A549 (cell line): ENCODE measurements at regions not wholly inside any gene's neighbourhood (a gene's known extent, or its start where the extent isn't known, plus 50 kb on each side); places are given as distances from the start of the nearest gene placed in this dataset.

Experiments
- ATAC-seq, 2 experiments: fragments of 200-7000 bp in 1 of 2; fragments of >200 bp in 1 of 2; cut with Nextera tagmentation in 1 of 2; cut with Tn5 transposase in 1 of 2; 3 replicates each; pipeline versions ENCODE4 v1.8.0 to v1.9.1; 2018 to 2020; ENCODE audit warnings: mild to moderate bottlenecking in 1 of 2, moderate library complexity in 1 of 2
- CTCF ChIA-PET: fragments of 300-600 bp; sonication (Branson Sonifier 250); formaldehyde crosslinking; extraction: SDS; loops from one replicate; lab custom pipeline; 2021; ENCODE audit warnings: antibody characterized with exemption, inconsistent platforms; lab: Yijun Ruan, JAX
- POLR2A ChIA-PET: fragments of 350-600 bp; formaldehyde crosslinking; extraction: SDS; loops from one replicate; lab custom pipeline; 2021; ENCODE audit warnings: antibody characterized with exemption, inconsistent platforms; lab: Yijun Ruan, JAX
- DNase-seq, 2 experiments: peaks; one replicate each; pipeline versions ENCODE4 v3.0.0 to v3.0.0-alpha.2; 2011 to 2016; ENCODE audit warnings: low read depth in 1 of 2, low spot score in 1 of 2
- FAIRE-seq: peaks from 2 replicates; lab custom pipeline; 2011; peaks lifted over from hg19 to GRCh38; lab: Jason Lieb, UNC
- H3K27ac ChIP-seq, 2 experiments: fragments of >200 bp; sonication (Bioruptor Twin); formaldehyde crosslinking; 3 replicates each; pipeline ENCODE4 v1.5.1; 2016 to 2017
- H3K4me1 ChIP-seq: fragments of >200 bp; sonication (Bioruptor Twin); formaldehyde crosslinking; 3 replicates; pipeline ENCODE4 v1.6.1; 2016
- H3K4me2 ChIP-seq: fragments of >200 bp; sonication (Bioruptor Twin); formaldehyde crosslinking; 3 replicates; pipeline ENCODE4 v1.6.1; 2016
- H3K4me3 ChIP-seq: fragments of >200 bp; sonication (Bioruptor Twin); formaldehyde crosslinking; 3 replicates; pipeline ENCODE4 v1.5.1; 2016
- H3K9me3 ChIP-seq: fragments of >200 bp; sonication (Bioruptor Twin); formaldehyde crosslinking; 3 replicates; pipeline ENCODE4 v1.6.1; 2016
- BHLHE40 ChIP-seq: IDR thresholded peaks from 2 replicates; pipeline ENCODE4 v1.6.1; 2012; ENCODE audit warnings: low read depth, low read length, inconsistent platforms
- CBX2 ChIP-seq: fragments of 200-600 bp; sonication (generic); IDR thresholded peaks from 2 replicates; pipeline ENCODE4 v1.6.1; 2016; ENCODE audit warnings: low read depth, mild to moderate bottlenecking, borderline replicate concordance
- CBX8 ChIP-seq: fragments of 200-600 bp; sonication (generic); IDR thresholded peaks from 2 replicates; pipeline ENCODE4 v1.6.1; 2016
- CEBPB ChIP-seq, 2 experiments: fragments of >200 bp in 1 of 2; sonication (Bioruptor Twin) in 1 of 2; formaldehyde crosslinking in 1 of 2; IDR thresholded peaks; 2 replicates each; pipeline ENCODE4 v1.6.1; 2012 to 2016
- CHD2 ChIP-seq: fragments of 150-350 bp; IDR thresholded peaks from 2 replicates; pipeline ENCODE4 v1.6.1; 2014; ENCODE audit warnings: low read length; ENCODE audit not compliant: partially characterized antibody
- CTCF ChIP-seq: fragments of >200 bp; sonication (Bioruptor Twin); formaldehyde crosslinking; IDR thresholded peaks from 3 replicates; pipeline ENCODE4 v1.5.1; 2016
- E2F6 ChIP-seq: IDR thresholded peaks from 2 replicates; pipeline ENCODE4 v1.6.1; 2012; ENCODE audit warnings: low read depth, borderline replicate concordance
- EHMT2 ChIP-seq: fragments of 200-600 bp; sonication (generic); IDR thresholded peaks from 2 replicates; pipeline ENCODE4 v1.6.1; 2016; ENCODE audit warnings: antibody characterized with exemption, low read depth, mild to moderate bottlenecking, moderate library complexity
- ELK1 ChIP-seq: fragments of 150-350 bp; IDR thresholded peaks from 2 replicates; pipeline ENCODE4 v1.6.1; 2014; ENCODE audit warnings: low read depth, mild to moderate bottlenecking, low read length
- EP300 ChIP-seq, 2 experiments: fragments of >200 bp; sonication (Bioruptor Twin); formaldehyde crosslinking; IDR thresholded peaks; 2 replicates in 1 of 2; 3 replicates in 1 of 2; pipeline ENCODE4 v1.6.1; 2016 to 2017
- ESRRA ChIP-seq: fragments of 150-350 bp; IDR thresholded peaks from 2 replicates; pipeline ENCODE4 v1.6.1; 2014; ENCODE audit warnings: mild to moderate bottlenecking, low read length, borderline replicate concordance
- FOSB ChIP-seq: fragments of 250-450 bp; sonication (Bioruptor Pico); IDR thresholded peaks from 2 replicates; pipeline ENCODE4 v1.5.0; 2020; ENCODE audit warnings: mild to moderate bottlenecking, moderate library complexity
- HDAC2 ChIP-seq: fragments of 200-600 bp; sonication (generic); IDR thresholded peaks from 2 replicates; pipeline ENCODE4 v1.6.1; 2016
- HEYL ChIP-seq: fragments of 250-450 bp; sonication (Bioruptor Pico); IDR thresholded peaks from 2 replicates; pipeline ENCODE4 v1.8.0; 2021; ENCODE audit warnings: mild to moderate bottlenecking, moderate library complexity
- HOXA7 ChIP-seq: fragments of 250-450 bp; sonication (Bioruptor Pico); IDR thresholded peaks from 2 replicates; pipeline ENCODE4 v1.5.0; 2020; ENCODE audit warnings: mild to moderate bottlenecking, moderate library complexity
- HOXB5 ChIP-seq: fragments of 250-450 bp; sonication (Bioruptor Pico); IDR thresholded peaks from 2 replicates; pipeline ENCODE4 v1.5.0; 2020; ENCODE audit warnings: mild to moderate bottlenecking, moderate library complexity
- JUNB ChIP-seq: fragments of >200 bp; sonication (Bioruptor Twin); formaldehyde crosslinking; IDR thresholded peaks from 2 replicates; pipeline ENCODE4 v1.6.1; 2016
- MAFK ChIP-seq: fragments of 450-650 bp; IDR thresholded peaks from 2 replicates; pipeline ENCODE4 v1.6.1; 2014; ENCODE audit not compliant: partially characterized antibody
- MYC ChIP-seq: IDR thresholded peaks from 2 replicates; pipeline ENCODE4 v1.6.1; 2012; ENCODE audit warnings: mild to moderate bottlenecking, inconsistent platforms, low read length, improper control_type of control experiment, borderline replicate concordance
- NPAS2 ChIP-seq: fragments of 250-450 bp; sonication (Bioruptor Pico); IDR thresholded peaks from 2 replicates; pipeline ENCODE4 v1.8.0; 2022; ENCODE audit warnings: mild to moderate bottlenecking, moderate library complexity, borderline replicate concordance
- PBX3 ChIP-seq: IDR thresholded peaks from 2 replicates; pipeline ENCODE4 v1.6.1; 2012
- POLR2A ChIP-seq: IDR thresholded peaks from 2 replicates; pipeline ENCODE4 v1.6.1; 2012; ENCODE audit warnings: mild to moderate bottlenecking, low read length
- POLR2AphosphoS2 ChIP-seq: conservative IDR thresholded peaks from 2 replicates; pipeline ENCODE4 v1.6.1; 2012; ENCODE audit warnings: low read length, improper control_type of control experiment, inconsistent platforms
- RAD21 ChIP-seq, 2 experiments: fragments of >200 bp in 1 of 2; sonication (Bioruptor Twin) in 1 of 2; formaldehyde crosslinking in 1 of 2; IDR thresholded peaks in 1 of 2; conservative IDR thresholded peaks in 1 of 2; 2 replicates in 1 of 2; 3 replicates in 1 of 2; pipeline ENCODE4 v1.6.1; 2012 to 2018; ENCODE audit warnings: inconsistent platforms in 1 of 2
- RARB ChIP-seq: fragments of 250-450 bp; sonication (Bioruptor Pico); IDR thresholded peaks from 2 replicates; pipeline ENCODE4 v1.8.0; 2021; ENCODE audit warnings: mild to moderate bottlenecking, moderate library complexity
- RCOR1 ChIP-seq: fragments of 150-350 bp; IDR thresholded peaks from 2 replicates; pipeline ENCODE4 v1.6.1; 2014; ENCODE audit warnings: antibody characterized with exemption, low read length, low read depth
- RFX5 ChIP-seq: fragments of 450-650 bp; IDR thresholded peaks from 2 replicates; pipeline ENCODE4 v1.7.1; 2014; ENCODE audit warnings: antibody characterized with exemption, mild to moderate bottlenecking, moderate library complexity
- RNF2 ChIP-seq: fragments of 200-600 bp; sonication (generic); IDR thresholded peaks from 2 replicates; pipeline ENCODE4 v1.6.1; 2016; ENCODE audit warnings: low read depth, mild to moderate bottlenecking, antibody characterized with exemption, moderate library complexity, borderline replicate concordance
- TFCP2L1 ChIP-seq: fragments of 250-450 bp; sonication (Bioruptor Pico); IDR thresholded peaks from 2 replicates; pipeline ENCODE4 v1.5.0; 2021; ENCODE audit warnings: mild to moderate bottlenecking
- TP53 ChIP-seq: fragments of 250-450 bp; sonication (Bioruptor Pico); IDR thresholded peaks from 2 replicates; pipeline ENCODE4 v1.5.0; 2021; ENCODE audit warnings: mild to moderate bottlenecking, moderate library complexity
- ZC3H11A ChIP-seq: fragments of 450-650 bp; IDR thresholded peaks from 2 replicates; pipeline ENCODE4 v1.6.1; 2014; ENCODE audit warnings: antibody characterized with exemption, mild to moderate bottlenecking
- ZFP36 ChIP-seq: fragments of 450-650 bp; IDR thresholded peaks from 2 replicates; pipeline ENCODE4 v1.6.1; 2014; ENCODE audit warnings: borderline replicate concordance; ENCODE audit not compliant: partially characterized antibody
- WGBS: methylation state at CpG from one replicate; pipeline ENCODE4 v1.1.6; 2017; ENCODE audit errors: missing lambda C conversion rate; 5-methylcytosine and 5-hydroxymethylcytosine counted together
- TF ChIP-seq, protein P1 (sequence below): fragments of 250-450 bp; sonication (Bioruptor Pico); IDR thresholded peaks from 2 replicates; pipeline ENCODE4 v1.5.0; 2021; ENCODE audit warnings: mild to moderate bottlenecking, moderate library complexity, borderline replicate concordance
- TF ChIP-seq, protein P2 (sequence below): IDR thresholded peaks from 2 replicates; pipeline ENCODE4 v1.6.1; 2012

- Histone ChIP-seq H3K4me1 (peaks cover 8% of the 10 kb centered on the region), H3K4me2 (no peak overlapping the region), H3K4me3 (no peak overlapping the region), H3K27ac (no peak overlapping the region), H3K9me3 (no peaks in the 10 kb centered on the region)
- ChIA-PET CTCF (interaction anchor here (1.7 kb wide), 1 partner anchor 204 kb away, joined by 4 read pairs; no protein-coding TSS in a partner anchor), POLR2A (no interaction called here)
- no peak for DNase-seq
- 63% methylated on average over 3 of the region's 3 CpGs for WGBS
- ATAC-seq, result no peak
- no peak for TF ChIP-seq EP300 (IDR thresholded peaks at IDR 0.05)
- TF ChIP-seq JUNB, result no peak
- no peak for TF ChIP-seq RARB
- TF ChIP-seq CHD2, result no peak
- no peak for TF ChIP-seq MAFK
- TF ChIP-seq RAD21 (conservative IDR thresholded peaks at IDR 0.05 in 1 of 2, IDR thresholded peaks at IDR 0.05 in 1 of 2), result no peak
- no peak for TF ChIP-seq TP53 (CRISPR knock-in tag)
- TF ChIP-seq ZC3H11A, result no peak
- no peak for TF ChIP-seq CEBPB (IDR thresholded peaks at IDR 0.05)
- TF ChIP-seq CBX8, result no peak
- no peak for TF ChIP-seq RFX5
- TF ChIP-seq NPAS2 (CRISPR knock-in tag), result no peak
- no peak for TF ChIP-seq HEYL (CRISPR knock-in tag)
- TF ChIP-seq RNF2, result no peak
- no peak for TF ChIP-seq HOXA7 (CRISPR knock-in tag)
- TF ChIP-seq, protein P1, sequence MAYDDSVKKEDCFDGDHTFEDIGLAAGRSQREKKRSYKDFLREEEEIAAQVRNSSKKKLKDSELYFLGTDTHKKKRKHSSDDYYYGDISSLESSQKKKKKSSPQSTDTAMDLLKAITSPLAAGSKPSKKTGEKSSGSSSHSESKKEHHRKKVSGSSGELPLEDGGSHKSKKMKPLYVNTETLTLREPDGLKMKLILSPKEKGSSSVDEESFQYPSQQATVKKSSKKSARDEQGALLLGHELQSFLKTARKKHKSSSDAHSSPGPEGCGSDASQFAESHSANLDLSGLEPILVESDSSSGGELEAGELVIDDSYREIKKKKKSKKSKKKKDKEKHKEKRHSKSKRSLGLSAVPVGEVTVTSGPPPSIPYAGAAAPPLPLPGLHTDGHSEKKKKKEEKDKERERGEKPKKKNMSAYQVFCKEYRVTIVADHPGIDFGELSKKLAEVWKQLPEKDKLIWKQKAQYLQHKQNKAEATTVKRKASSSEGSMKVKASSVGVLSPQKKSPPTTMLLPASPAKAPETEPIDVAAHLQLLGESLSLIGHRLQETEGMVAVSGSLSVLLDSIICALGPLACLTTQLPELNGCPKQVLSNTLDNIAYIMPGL, result no peak
- TF ChIP-seq, protein P2, sequence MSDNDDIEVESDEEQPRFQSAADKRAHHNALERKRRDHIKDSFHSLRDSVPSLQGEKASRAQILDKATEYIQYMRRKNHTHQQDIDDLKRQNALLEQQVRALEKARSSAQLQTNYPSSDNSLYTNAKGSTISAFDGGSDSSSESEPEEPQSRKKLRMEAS, result no peak
- TF ChIP-seq E2F6, result no peak
- no peak for TF ChIP-seq HOXB5 (CRISPR knock-in tag)
- TF ChIP-seq, all 56 proteins: peak for 0
- no peak for FAIRE-seq
These were observed 51.0 kb upstream of the VEGFC start for GRCh38 chr4:176843710-176844109.

GRCh38 chr4:176844448-176844847 is 51.7 kb upstream of the VEGFC start:
- Histone ChIP-seq H3K4me2 (no peak overlapping the region), H3K4me1 (peaks cover 2% of the 10 kb centered on the region; the same call in 2 of the 3 replicates), H3K4me3 (no peak overlapping the region), H3K9me3 (no peaks in the 10 kb centered on the region), H3K27ac (no peak overlapping the region)
- DNase-seq (no peak), FAIRE-seq (no peak), ATAC-seq (no peak)
- WGBS, result 89% methylated on average over 4 of the region's 4 CpGs
- TF ChIP-seq RCOR1 (no peak), CBX2 (no peak), RNF2 (no peak), RFX5 (no peak), ZFP36 (no peak), EHMT2 (no peak), TFCP2L1 (CRISPR knock-in tag) (no peak), ESRRA (no peak), JUNB (no peak), CTCF (no peak), FOSB (CRISPR knock-in tag) (no peak), BHLHE40 (no peak), PBX3 (no peak), MYC (no peak), HDAC2 (no peak), EP300 (IDR thresholded peaks at IDR 0.05) (no peak), POLR2AphosphoS2 (no peak), POLR2A (no peak), ELK1 (no peak)
- TF ChIP-seq, protein P2, result no peak
- POLR2A ChIA-PET, result no interaction called here
- CTCF ChIA-PET, result interaction anchor here (1.7 kb wide), 1 partner anchor 203 kb away, joined by 4 read pairs; no protein-coding TSS in a partner anchor
